Loucy (cell line): ENCODE measurements at regions not wholly inside any gene's neighbourhood (a gene's known extent, or its start where the extent isn't known, plus 50 kb on each side); places are given as distances from the start of the nearest gene placed in this dataset.

ENCODE experiments used
- H2AFZ ChIP-seq: fragments of 200-600 bp; sonication (generic); 2 replicates; pipeline ENCODE4 v1.6.0; 2016; ENCODE audit warnings: antibody characterized with exemption, mild to moderate bottlenecking, low read length, moderate library complexity
- H3F3A ChIP-seq: fragments of 200-600 bp; 2 replicates; pipeline ENCODE4 v1.6.0; 2016; ENCODE audit warnings: antibody characterized with exemption, low read depth, mild to moderate bottlenecking
- H3K27me3 ChIP-seq: fragments of 200-600 bp; sonication (generic); 2 replicates; pipeline ENCODE4 v1.6.1; 2014; ENCODE audit warnings: low read length, mild to moderate bottlenecking; ENCODE audit not compliant: insufficient read depth, poor library complexity, severe bottlenecking
- H3K36me3 ChIP-seq: fragments of 200-600 bp; sonication (generic); 2 replicates; pipeline ENCODE4 v1.6.1; 2016; ENCODE audit warnings: low read length; ENCODE audit not compliant: insufficient read depth
- H3K4me1 ChIP-seq: fragments of 200-600 bp; sonication (generic); 2 replicates; pipeline ENCODE4 v1.5.1; 2014; ENCODE audit warnings: low read length, mild to moderate bottlenecking; ENCODE audit not compliant: insufficient read depth, poor library complexity, severe bottlenecking
- H3K4me2 ChIP-seq: fragments of 200-600 bp; sonication (generic); 2 replicates; pipeline ENCODE4 v1.6.0; 2014; ENCODE audit warnings: antibody characterized with exemption, low read length, low read depth, mild to moderate bottlenecking; ENCODE audit not compliant: poor library complexity, severe bottlenecking
- H3K4me3 ChIP-seq: fragments of 200-600 bp; sonication (generic); 2 replicates; pipeline ENCODE4 v1.5.1; 2014; ENCODE audit warnings: low read length, mild to moderate bottlenecking, mixed read lengths; ENCODE audit not compliant: poor library complexity, severe bottlenecking
- H3K79me2 ChIP-seq: fragments of 200-600 bp; sonication (generic); 2 replicates; pipeline ENCODE4 v1.6.1; 2014; ENCODE audit warnings: low read length; ENCODE audit not compliant: insufficient read depth
- H3K9ac ChIP-seq: fragments of 200-600 bp; sonication (generic); 2 replicates; pipeline ENCODE4 v1.6.0; 2014; ENCODE audit warnings: mild to moderate bottlenecking, low read depth, low read length, moderate library complexity; ENCODE audit not compliant: poor library complexity, severe bottlenecking
- H3K9me2 ChIP-seq: fragments of 200-600 bp; sonication (generic); replicated peaks from 2 replicates; pipeline ENCODE4 v1.6.1; 2016; ENCODE audit warnings: low read depth, low read length, mixed read lengths
- H3K9me3 ChIP-seq: fragments of 200-600 bp; sonication (generic); 2 replicates; pipeline ENCODE4 v1.6.1; 2014; ENCODE audit warnings: mild to moderate bottlenecking, antibody characterized with exemption, low read length, low read depth; ENCODE audit not compliant: insufficient read depth
- H4K20me1 ChIP-seq: fragments of 200-600 bp; sonication (generic); 2 replicates; pipeline ENCODE4 v1.6.0; 2014; ENCODE audit warnings: antibody characterized with exemption, low read length, mild to moderate bottlenecking; ENCODE audit not compliant: insufficient read depth, poor library complexity, severe bottlenecking
- CTCF ChIP-seq: fragments of 200-600 bp; sonication (generic); conservative IDR thresholded peaks from 2 replicates; pipeline ENCODE4 v1.5.1; 2014; ENCODE audit warnings: mild to moderate bottlenecking, antibody characterized with exemption, low read length
- EZH2phosphoT487 ChIP-seq: fragments of 200-600 bp; IDR thresholded peaks from 2 replicates; pipeline ENCODE4 v1.6.1; 2018; ENCODE audit warnings: antibody characterized with exemption, mild to moderate bottlenecking, moderate library complexity, borderline replicate concordance

- Histone ChIP-seq H2AFZ (no peak overlapping the region), H3K4me1 (no peaks in the 10 kb centered on the region), H3K36me3 (no peaks in the 10 kb centered on the region), H3K9me2 (no peaks in the 10 kb centered on the region), H3K79me2 (no peaks in the 10 kb centered on the region), H3K4me3 (no peak overlapping the region), H3F3A (no peaks in the 10 kb centered on the region), H3K4me2 (no peak overlapping the region), H4K20me1 (no peaks in the 10 kb centered on the region), H3K9ac (no peak overlapping the region), H3K27me3 (no peaks in the 10 kb centered on the region), H3K9me3 (no peaks in the 10 kb centered on the region)
- no peak for TF ChIP-seq EZH2phosphoT487
- TF ChIP-seq CTCF = no peak
Observed at GRCh38 chr5:57828221-57828620, 345.6 kb upstream of the ACTBL2 start.

GRCh38 chr5:57825031-57825686, 342.5 kb upstream of the ACTBL2 start:
- H3K36me3 ChIP-seq = no peaks in the 10 kb centered on the region
- TF ChIP-seq CTCF = no peak
- TF ChIP-seq EZH2phosphoT487 = no peak
- no peaks in the 10 kb centered on the region for H3F3A ChIP-seq
- no peaks in the 10 kb centered on the region for H3K79me2 ChIP-seq
- no peak overlapping the region for H3K9ac ChIP-seq
- no peaks in the 10 kb centered on the region; the same call in 1 of the 2 replicates for H3K9me3 ChIP-seq
- H2AFZ ChIP-seq = no peak overlapping the region
- H4K20me1 ChIP-seq = no peaks in the 10 kb centered on the region
- H3K27me3 ChIP-seq = no peaks in the 10 kb centered on the region
- H3K9me2 ChIP-seq = no peaks in the 10 kb centered on the region
- no peaks in the 10 kb centered on the region for H3K4me1 ChIP-seq
- H3K4me3 ChIP-seq = no peak overlapping the region
- H3K4me2 ChIP-seq = no peak overlapping the region

GRCh38 chr5:57824623-57825022, 342.0 kb upstream of the ACTBL2 start:
- Histone ChIP-seq H3K36me3 (no peaks in the 10 kb centered on the region), H3K4me3 (no peak overlapping the region), H3K9me2 (no peaks in the 10 kb centered on the region), H2AFZ (no peak overlapping the region), H3F3A (no peaks in the 10 kb centered on the region), H3K79me2 (no peaks in the 10 kb centered on the region), H3K9ac (no peak overlapping the region), H4K20me1 (no peaks in the 10 kb centered on the region), H3K4me2 (no peak overlapping the region), H3K4me1 (no peaks in the 10 kb centered on the region), H3K27me3 (no peaks in the 10 kb centered on the region), H3K9me3 (no peaks in the 10 kb centered on the region; the same call in 1 of the 2 replicates)
- TF ChIP-seq CTCF = no peak
- no peak for TF ChIP-seq EZH2phosphoT487
